T-helper 2 cell treated with Interferon-gamma antibody and Interleukin-4, amounts not matched to agents 100 ng/mL and 5 ng/mL, for 36 hours (primary cell): ENCODE measurements at regions not wholly inside any gene's neighbourhood (a gene's known extent, or its start where the extent isn't known, plus 50 kb on each side); places are given as distances from the start of the nearest gene placed in this dataset.

Experiments
- intact Hi-C: fragments of 100-400 bp; cut with micrococcal nuclease; formaldehyde crosslinking; loops from one replicate; pipeline ENCODE4 v1.15.1; 2023

GRCh38 chr5:68734781-68735180 lies 359.0 kb upstream of the SLC30A5 start:
- intact Hi-C loops = no loop called here

- intact Hi-C loops = no loop called here
Observed at GRCh38 chr5:68738236-68738635, 355.6 kb upstream of the SLC30A5 start.

GRCh38 chr5:68738841-68739240 lies 355.0 kb upstream of the SLC30A5 start:
- intact Hi-C loops = no loop called here

GRCh38 chr5:68739752-68740151 lies 354.1 kb upstream of the SLC30A5 start:
- intact Hi-C loops = no loop called here

- intact Hi-C loops = no loop called here
Observed at GRCh38 chr5:68740226-68740910, 353.4 kb upstream of the SLC30A5 start.

- intact Hi-C loops = no loop called here
Observed at GRCh38 chr5:68744206-68744605, 349.6 kb upstream of the SLC30A5 start.

GRCh38 chr5:68745448-68745847 lies 348.4 kb upstream of the SLC30A5 start:
- intact Hi-C loops = no loop called here

- intact Hi-C loops = no loop called here
Observed at GRCh38 chr5:68746220-68746619, 347.6 kb upstream of the SLC30A5 start.

- intact Hi-C loops = no loop called here
Observed at GRCh38 chr5:68746643-68747420, 347.0 kb upstream of the SLC30A5 start.

GRCh38 chr5:68747521-68747920 lies 346.3 kb upstream of the SLC30A5 start:
- intact Hi-C loops = no loop called here

- intact Hi-C loops = no loop called here
Observed at GRCh38 chr5:68748101-68748500, 345.7 kb upstream of the SLC30A5 start.

GRCh38 chr5:68749077-68749476 lies 344.7 kb upstream of the SLC30A5 start:
- intact Hi-C loops = no loop called here

GRCh38 chr5:68749631-68750030 lies 344.2 kb upstream of the SLC30A5 start:
- intact Hi-C loops = no loop called here

- intact Hi-C loops = no loop called here
Observed at GRCh38 chr5:68751661-68752060, 342.2 kb upstream of the SLC30A5 start.

GRCh38 chr5:68754536-68754935 lies 339.3 kb upstream of the SLC30A5 start:
- intact Hi-C loops = no loop called here

GRCh38 chr5:68755293-68755692 lies 338.5 kb upstream of the SLC30A5 start:
- intact Hi-C loops = no loop called here

- intact Hi-C loops = no loop called here
Observed at GRCh38 chr5:68757006-68757405, 336.8 kb upstream of the SLC30A5 start.

- intact Hi-C loops = no loop called here
Observed at GRCh38 chr5:68757626-68758212, 336.1 kb upstream of the SLC30A5 start.

- intact Hi-C loops = no loop called here
Observed at GRCh38 chr5:68759593-68759992, 334.2 kb upstream of the SLC30A5 start.

GRCh38 chr5:68762201-68762600 lies 331.6 kb upstream of the SLC30A5 start:
- intact Hi-C loops = no loop called here

- intact Hi-C loops = no loop called here
Observed at GRCh38 chr5:68766952-68767464, 326.8 kb upstream of the SLC30A5 start.

- intact Hi-C loops = no loop called here
Observed at GRCh38 chr5:68770551-68770950, 323.3 kb upstream of the SLC30A5 start.
